Smooth muscle cell (in vitro differentiated cells): ENCODE measurements at regions not wholly inside any gene's neighbourhood (a gene's known extent, or its start where the extent isn't known, plus 50 kb on each side); places are given as distances from the start of the nearest gene placed in this dataset.

Experiments used
- DNase-seq: peaks from one replicate; lab custom pipeline; 2025; ENCODE audit not compliant: unreplicated experiment; lab: John Stamatoyannopoulos, UW
- H2AFZ ChIP-seq: fragments of 200-600 bp; sonication (generic); 2 replicates; pipeline ENCODE4 v1.6.0; 2016; ENCODE audit warnings: antibody characterized with exemption, low read depth, mild to moderate bottlenecking
- H3F3A ChIP-seq: fragments of 200-600 bp; sonication (generic); 2 replicates; pipeline ENCODE4 v1.6.0; 2017; ENCODE audit warnings: antibody characterized with exemption, low read depth
- H3K27ac ChIP-seq: fragments of 200-600 bp; sonication (generic); 2 replicates; pipeline ENCODE4 v1.5.1; 2016; ENCODE audit warnings: low read depth, mild to moderate bottlenecking
- H3K27me3 ChIP-seq: fragments of 200-600 bp; sonication (generic); 2 replicates; pipeline ENCODE4 v1.6.1; 2016; ENCODE audit warnings: low read depth, mild to moderate bottlenecking
- H3K36me3 ChIP-seq: fragments of 200-600 bp; sonication (generic); 2 replicates; pipeline ENCODE4 v1.5.1; 2016; ENCODE audit warnings: low read depth
- H3K4me1 ChIP-seq: fragments of 200-600 bp; sonication (generic); 2 replicates; pipeline ENCODE4 v1.5.1; 2016; ENCODE audit warnings: low read depth
- H3K4me2 ChIP-seq: fragments of 200-600 bp; sonication (generic); 2 replicates; pipeline ENCODE4 v1.6.0; 2016; ENCODE audit warnings: mild to moderate bottlenecking
- H3K4me3 ChIP-seq: fragments of 200-600 bp; sonication (generic); 2 replicates; pipeline ENCODE4 v1.5.1; 2016; ENCODE audit warnings: mild to moderate bottlenecking
- H3K79me2 ChIP-seq: fragments of 200-600 bp; sonication (generic); 2 replicates; pipeline ENCODE4 v1.6.0; 2016; ENCODE audit warnings: low read depth, mild to moderate bottlenecking
- H3K9ac ChIP-seq: fragments of 200-600 bp; sonication (generic); 2 replicates; pipeline ENCODE4 v1.6.0; 2016; ENCODE audit warnings: low read depth
- H3K9me3 ChIP-seq: fragments of 200-600 bp; sonication (generic); replicated peaks from 2 replicates; pipeline ENCODE4 v1.5.1; 2016; ENCODE audit warnings: low read depth
- H4K20me1 ChIP-seq: fragments of 200-600 bp; sonication (generic); 2 replicates; pipeline ENCODE4 v1.6.0; 2016; ENCODE audit warnings: low read depth
- CTCF ChIP-seq: fragments of 200-600 bp; sonication (generic); IDR thresholded peaks from 2 replicates; pipeline ENCODE4 v1.5.1; 2017; ENCODE audit warnings: borderline replicate concordance, mild to moderate bottlenecking, antibody characterized with exemption; ENCODE audit not compliant: insufficient read depth, poor library complexity, severe bottlenecking
- WGBS: methylation state at CpG from one replicate; pipeline ENCODE4 v1.1.7; 2016; ENCODE audit warnings: low lambda C conversion rate; 5-methylcytosine and 5-hydroxymethylcytosine counted together

- Histone ChIP-seq H3K27me3 (peaks cover 10% of the 10 kb centered on the region), H3K4me2 (no peak overlapping the region), H2AFZ (no peak overlapping the region), H3F3A (no peaks in the 10 kb centered on the region), H3K9me3 (no peaks in the 10 kb centered on the region), H3K79me2 (no peaks in the 10 kb centered on the region), H4K20me1 (no peaks in the 10 kb centered on the region), H3K9ac (no peak overlapping the region), H3K27ac (no peak overlapping the region), H3K4me1 (peaks cover 4% of the 10 kb centered on the region), H3K4me3 (no peak overlapping the region), H3K36me3 (no peaks in the 10 kb centered on the region)
- no peak for TF ChIP-seq CTCF
- WGBS = 68% methylated on average over 5 of the region's 5 CpGs
- DNase-seq = no peak
Measured at GRCh38 chr16:80164966-80165550, 375.7 kb upstream of the DYNLRB2 start.

- no peak for DNase-seq
- no peaks in the 10 kb centered on the region for H3K27me3 ChIP-seq
- H3K4me2 ChIP-seq = no peak overlapping the region
- no peak overlapping the region for H3K9ac ChIP-seq
- peaks cover 4% of the 10 kb centered on the region for H3K4me1 ChIP-seq
- no peaks in the 10 kb centered on the region for H3K79me2 ChIP-seq
- TF ChIP-seq CTCF = no peak
- no peak overlapping the region for H2AFZ ChIP-seq
- no peaks in the 10 kb centered on the region for H3K36me3 ChIP-seq
- H3K9me3 ChIP-seq = no peaks in the 10 kb centered on the region
- H3F3A ChIP-seq = no peaks in the 10 kb centered on the region
- H4K20me1 ChIP-seq = no peaks in the 10 kb centered on the region
- H3K27ac ChIP-seq = no peak overlapping the region
- WGBS = 94% methylated on average over 4 of the region's 4 CpGs
- H3K4me3 ChIP-seq = no peak overlapping the region
Measured at GRCh38 chr16:80163339-80163738, 377.5 kb upstream of the DYNLRB2 start.

- Histone ChIP-seq H4K20me1 (no peaks in the 10 kb centered on the region), H3K79me2 (no peaks in the 10 kb centered on the region), H3K27me3 (no peaks in the 10 kb centered on the region), H2AFZ (no peak overlapping the region), H3K4me2 (no peak overlapping the region), H3K4me3 (no peak overlapping the region), H3K9me3 (no peaks in the 10 kb centered on the region), H3K27ac (no peak overlapping the region), H3K36me3 (no peaks in the 10 kb centered on the region), H3K4me1 (peaks cover 4% of the 10 kb centered on the region), H3K9ac (no peak overlapping the region), H3F3A (no peaks in the 10 kb centered on the region)
- DNase-seq = no peak
- WGBS = 89% methylated on average over 12 of the region's 12 CpGs
- no peak for TF ChIP-seq CTCF
Measured at GRCh38 chr16:80161799-80162739, 378.7 kb upstream of the DYNLRB2 start.
